IMR-90 (cell line): ENCODE measurements at regions not wholly inside any gene's neighbourhood (a gene's known extent, or its start where the extent isn't known, plus 50 kb on each side); places are given as distances from the start of the nearest gene placed in this dataset.

Experiments
- ATAC-seq: fragments of 200-7000 bp; cut with Tn5 transposase; 2 replicates; pipeline ENCODE4 v1.9.1; 2020; ENCODE audit warnings: low read depth, mild to moderate bottlenecking, moderate library complexity
- BruUV-seq: library from RNA; stranded (reverse); fragments of 400-500 nt; replicated peaks from 2 replicates; lab custom pipeline; 2021; lab: Mats Ljungman, UMichigan
- CTCF ChIA-PET: fragments of 300-600 bp; formaldehyde crosslinking; extraction: SDS; loops from one replicate; lab custom pipeline; 2021; ENCODE audit warnings: antibody characterized with exemption; lab: Yijun Ruan, JAX
- POLR2A ChIA-PET: fragments of 300-600 bp; sonication (Branson Sonifier 250); formaldehyde crosslinking; loops from one replicate; lab custom pipeline; 2022; ENCODE audit warnings: antibody characterized with exemption; ENCODE audit not compliant: unreplicated experiment; lab: Charles Lee
- DNase-seq: peaks from one replicate; pipeline ENCODE4 v3.0.0; 2013
- H2AFZ ChIP-seq: replicated peaks from 2 replicates; pipeline ENCODE3; 2013; ENCODE audit warnings: low read length, mild to moderate bottlenecking; ENCODE audit not compliant: poor library complexity
- H2AK5ac ChIP-seq: 2 replicates; pipeline ENCODE4 v1.6.1; 2013; ENCODE audit warnings: low read depth, low read length, inconsistent platforms
- H2AK9ac ChIP-seq: replicated peaks from 2 replicates; pipeline ENCODE3; 2013; ENCODE audit warnings: mild to moderate bottlenecking, low read depth, low read length, moderate library complexity; ENCODE audit not compliant: poor library complexity
- H2BK120ac ChIP-seq: 2 replicates; pipeline ENCODE4 v1.6.1; 2013; ENCODE audit warnings: low read depth, low read length, inconsistent platforms
- H2BK15ac ChIP-seq: 3 replicates; pipeline ENCODE4 v1.6.1; 2013; ENCODE audit warnings: low read depth, low read length, inconsistent platforms
- H2BK20ac ChIP-seq: 2 replicates; pipeline ENCODE4 v1.6.1; 2013; ENCODE audit warnings: low read depth, mild to moderate bottlenecking, inconsistent platforms, low read length, moderate library complexity
- H2BK5ac ChIP-seq: 2 replicates; pipeline ENCODE4 v1.6.1; 2013; ENCODE audit warnings: mild to moderate bottlenecking, low read depth, low read length, inconsistent platforms; ENCODE audit not compliant: poor library complexity, severe bottlenecking
- H3K14ac ChIP-seq: replicated peaks from 2 replicates; pipeline ENCODE4 v1.6.1; 2013; ENCODE audit warnings: low read depth, low read length, inconsistent platforms
- H3K18ac ChIP-seq: 2 replicates; pipeline ENCODE4 v1.6.1; 2013; ENCODE audit warnings: low read depth, low read length, control low read depth
- H3K23ac ChIP-seq: 2 replicates; pipeline ENCODE4 v1.6.1; 2013; ENCODE audit warnings: low read depth, low read length, inconsistent platforms
- H3K27ac ChIP-seq: 2 replicates; pipeline ENCODE4 v1.5.1; 2013; ENCODE audit warnings: mild to moderate bottlenecking, control low read depth, low read length; ENCODE audit not compliant: insufficient read depth
- H3K27me3 ChIP-seq: 2 replicates; pipeline ENCODE4 v1.6.1; 2013; ENCODE audit warnings: low read length; ENCODE audit not compliant: control insufficient read depth, insufficient read depth
- H3K36me3 ChIP-seq: 2 replicates; pipeline ENCODE4 v1.6.1; 2013; ENCODE audit warnings: low read length, mixed read lengths; ENCODE audit not compliant: control insufficient read depth, insufficient read depth
- H3K4ac ChIP-seq: 2 replicates; pipeline ENCODE4 v1.6.1; 2013; ENCODE audit warnings: low read depth, low read length, inconsistent platforms
- H3K4me1 ChIP-seq: 2 replicates; pipeline ENCODE4 v1.6.1; 2013; ENCODE audit warnings: low read length, mixed read lengths; ENCODE audit not compliant: control insufficient read depth, insufficient read depth
- H3K4me2 ChIP-seq: 2 replicates; pipeline ENCODE4 v1.6.1; 2013; ENCODE audit warnings: low read depth, mild to moderate bottlenecking, control low read depth, low read length, moderate library complexity
- H3K4me3 ChIP-seq: 2 replicates; pipeline ENCODE4 v1.5.1; 2013; ENCODE audit warnings: low read depth, mild to moderate bottlenecking, control low read depth, low read length, moderate library complexity; ENCODE audit not compliant: insufficient read depth
- H3K56ac ChIP-seq: 2 replicates; pipeline ENCODE4 v1.6.1; 2013; ENCODE audit warnings: low read length, inconsistent platforms; ENCODE audit not compliant: insufficient read depth; ENCODE audit errors: extremely low read depth
- H3K79me1 ChIP-seq, 2 experiments: 2 replicates each; pipeline ENCODE4 v1.6.1; 2013; ENCODE audit warnings: low read length in 2 of 2, inconsistent platforms in 1 of 2, low read depth in 1 of 2
- H3K9ac ChIP-seq: 2 replicates; pipeline ENCODE4 v1.6.1; 2013; ENCODE audit warnings: low read depth, low read length, control low read depth
- H3K9me1 ChIP-seq: 2 replicates; pipeline ENCODE4 v1.6.1; 2013; ENCODE audit warnings: low read length, inconsistent platforms; ENCODE audit not compliant: insufficient read depth
- H3K9me3 ChIP-seq: 2 replicates; pipeline ENCODE4 v1.6.1; 2013; ENCODE audit warnings: low read length; ENCODE audit not compliant: control insufficient read depth, insufficient read depth
- H4K20me1 ChIP-seq: 2 replicates; pipeline ENCODE4 v1.6.1; 2013; ENCODE audit warnings: low read length, inconsistent platforms; ENCODE audit not compliant: insufficient read depth
- H4K5ac ChIP-seq: 2 replicates; pipeline ENCODE4 v1.6.1; 2013; ENCODE audit warnings: mild to moderate bottlenecking, low read depth, low read length, control low read depth
- H4K8ac ChIP-seq, 2 experiments: 2 replicates each; pipeline ENCODE4 v1.6.1; 2013; ENCODE audit warnings: low read depth in 2 of 2, low read length in 2 of 2, control low read depth in 1 of 2, inconsistent platforms in 1 of 2
- H4K91ac ChIP-seq: 2 replicates; pipeline ENCODE4 v1.6.1; 2013; ENCODE audit warnings: low read depth, low read length, inconsistent platforms; ENCODE audit not compliant: insufficient read depth
- BHLHE40 ChIP-seq: fragments of 150-350 bp; IDR thresholded peaks from 2 replicates; pipeline ENCODE4 v1.6.1; 2016; ENCODE audit warnings: mild to moderate bottlenecking, low read depth, low read length
- CHD1 ChIP-seq: IDR thresholded peaks from 2 replicates; pipeline ENCODE4 v1.6.1; 2012; ENCODE audit warnings: low read depth, low read length, improper control_type of control experiment
- CTCF ChIP-seq: conservative IDR thresholded peaks from 2 replicates; pipeline ENCODE4 v1.5.1; 2012; ENCODE audit warnings: mild to moderate bottlenecking, low read depth, low read length, improper control_type of control experiment
- FOS ChIP-seq: fragments of 150-350 bp; IDR thresholded peaks from 2 replicates; pipeline ENCODE4 v1.6.1; 2016; ENCODE audit warnings: low read depth, low read length
- MAFK ChIP-seq: IDR thresholded peaks from 2 replicates; pipeline ENCODE4 v1.6.1; 2012; ENCODE audit warnings: low read depth, low read length, improper control_type of control experiment
- MAZ ChIP-seq: IDR thresholded peaks from 2 replicates; pipeline ENCODE4 v1.6.1; 2012; ENCODE audit warnings: low read depth, mild to moderate bottlenecking, low read length, improper control_type of control experiment, moderate library complexity, borderline replicate concordance
- MXI1 ChIP-seq: IDR thresholded peaks from 2 replicates; pipeline ENCODE4 v1.6.1; 2012; ENCODE audit warnings: low read depth, mild to moderate bottlenecking, low read length, moderate library complexity, borderline replicate concordance
- NFE2L2 ChIP-seq: fragments of 150-350 bp; IDR thresholded peaks from 2 replicates; pipeline ENCODE4 v1.6.1; 2016; ENCODE audit warnings: low read depth, mild to moderate bottlenecking, low read length
- POLR2A ChIP-seq: IDR thresholded peaks from 2 replicates; pipeline ENCODE4 v1.6.1; 2012; ENCODE audit warnings: mild to moderate bottlenecking, low read depth, low read length
- RAD21 ChIP-seq: IDR thresholded peaks from 2 replicates; pipeline ENCODE4 v1.6.1; 2012; ENCODE audit warnings: low read length, improper control_type of control experiment
- RFX5 ChIP-seq: IDR thresholded peaks from 2 replicates; pipeline ENCODE4 v1.8.0; 2012; ENCODE audit warnings: low read depth, mild to moderate bottlenecking, low read length, moderate library complexity
- SMC3 ChIP-seq: fragments of 150-350 bp; IDR thresholded peaks from 2 replicates; pipeline ENCODE4 v1.6.1; 2016; ENCODE audit warnings: low read depth, mild to moderate bottlenecking, antibody characterized with exemption, low read length, moderate library complexity
- USF2 ChIP-seq: fragments of 150-350 bp; IDR thresholded peaks from 2 replicates; pipeline ENCODE4 v1.6.1; 2017; ENCODE audit warnings: mild to moderate bottlenecking, antibody characterized with exemption, low read length, low read depth
- WGBS, 2 experiments: methylation state at CpG; one replicate each; pipeline versions ENCODE4 v1.1.5 to v1.1.7; 2013; ENCODE audit warnings: missing lambda C conversion rate in 2 of 2; ENCODE audit not compliant: insufficient read length in 1 of 2; ENCODE audit errors: extremely low coverage in 2 of 2; 5-methylcytosine and 5-hydroxymethylcytosine counted together
- dilution Hi-C: fragments of 300-500 bp; cut with HindIII; formaldehyde crosslinking; loops from one replicate; pipeline ENCODE4 v1.14.3; 2018; ENCODE audit warnings: low sequenced_read_pairs; ENCODE audit not compliant: unreplicated experiment
- in situ Hi-C: fragments of 300-500 bp; cut with MboI; formaldehyde crosslinking; loops from 3 replicates; pipeline ENCODE4 v1.14.3; 2019; ENCODE audit warnings: low sequenced_read_pairs, inconsistent platforms, mixed read lengths
- intact Hi-C: fragments of 100-400 bp; cut with micrococcal nuclease; formaldehyde crosslinking; loops from 2 replicates; pipeline ENCODE4 v1.10.0; 2022

GRCh38 chr10:123606006-123606405 is 60.1 kb upstream of the GPR26 start:
- H2AK5ac ChIP-seq: no peak overlapping the region
- no peak overlapping the region for H4K5ac ChIP-seq
- H3K4ac ChIP-seq: no peak overlapping the region
- in situ Hi-C loops (no loop called here), dilution Hi-C loops (no loop called here), intact Hi-C loops (no loop called here)
- no peak overlapping the region for H4K91ac ChIP-seq
- H3K79me1 ChIP-seq: no peaks in the 10 kb centered on the region
- H3K36me3 ChIP-seq: no peaks in the 10 kb centered on the region
- H4K20me1 ChIP-seq: no peaks in the 10 kb centered on the region
- DNase-seq (no peak), ATAC-seq (no peak)
- H2BK5ac ChIP-seq: no peak overlapping the region
- no peak overlapping the region for H2BK15ac ChIP-seq
- no peaks in the 10 kb centered on the region for H3K27me3 ChIP-seq
- no peaks in the 10 kb centered on the region for H3K4me1 ChIP-seq
- no peak overlapping the region for H2BK20ac ChIP-seq
- ChIA-PET POLR2A (no interaction called here), CTCF (no interaction called here)
- H2AK9ac ChIP-seq: no peak overlapping the region
- H3K23ac ChIP-seq: no peak overlapping the region
- peaks cover 26% of the 10 kb centered on the region for H3K9me3 ChIP-seq
- 55% methylated on average over 2 of the region's 9 CpGs; no CpG with 5 or more reads in 1 of the 2 experiments for WGBS, 2 experiments
- H4K8ac ChIP-seq: no peak overlapping the region
- no peak for TF ChIP-seq CTCF
- no peak for TF ChIP-seq RFX5
- TF ChIP-seq CHD1: no peak
- no peak for TF ChIP-seq NFE2L2
- no peak for TF ChIP-seq FOS
- TF ChIP-seq POLR2A: no peak
- TF ChIP-seq SMC3: no peak
- TF ChIP-seq MAZ: no peak
- no peak for TF ChIP-seq USF2
- no peak for TF ChIP-seq BHLHE40
- TF ChIP-seq MXI1: no peak
- TF ChIP-seq MAFK: no peak
- no peak for TF ChIP-seq RAD21
- H2BK120ac ChIP-seq: no peak overlapping the region
- H2AFZ ChIP-seq: no peak overlapping the region
- H3K14ac ChIP-seq: no peak overlapping the region
- H3K27ac ChIP-seq: no peak overlapping the region
- H3K18ac ChIP-seq: no peak overlapping the region
- no TSS peak for BruUV-seq
- no peak overlapping the region for H3K56ac ChIP-seq
- no peak overlapping the region for H3K9ac ChIP-seq
- H3K4me3 ChIP-seq: no peak overlapping the region
- H3K4me2 ChIP-seq: no peak overlapping the region
- H3K9me1 ChIP-seq: no peaks in the 10 kb centered on the region
